Activated CD4-positive, alpha-beta T cell treated with anti-CD3 and anti-CD28 coated beads, Interleukin-2, Interleukin-4, amounts not matched to agents 100 ng/mL and 50 ng/mL, durations not matched to agents 16 hours and 8 hours (primary cell): ENCODE measurements at regions not wholly inside any gene's neighbourhood (a gene's known extent, or its start where the extent isn't known, plus 50 kb on each side); places are given as distances from the start of the nearest gene placed in this dataset.

Experiments used
- DNase-seq: peaks from one replicate; pipeline ENCODE4 v3.0.0-alpha.2; 2020; ENCODE audit warnings: low spot score

DNA sequence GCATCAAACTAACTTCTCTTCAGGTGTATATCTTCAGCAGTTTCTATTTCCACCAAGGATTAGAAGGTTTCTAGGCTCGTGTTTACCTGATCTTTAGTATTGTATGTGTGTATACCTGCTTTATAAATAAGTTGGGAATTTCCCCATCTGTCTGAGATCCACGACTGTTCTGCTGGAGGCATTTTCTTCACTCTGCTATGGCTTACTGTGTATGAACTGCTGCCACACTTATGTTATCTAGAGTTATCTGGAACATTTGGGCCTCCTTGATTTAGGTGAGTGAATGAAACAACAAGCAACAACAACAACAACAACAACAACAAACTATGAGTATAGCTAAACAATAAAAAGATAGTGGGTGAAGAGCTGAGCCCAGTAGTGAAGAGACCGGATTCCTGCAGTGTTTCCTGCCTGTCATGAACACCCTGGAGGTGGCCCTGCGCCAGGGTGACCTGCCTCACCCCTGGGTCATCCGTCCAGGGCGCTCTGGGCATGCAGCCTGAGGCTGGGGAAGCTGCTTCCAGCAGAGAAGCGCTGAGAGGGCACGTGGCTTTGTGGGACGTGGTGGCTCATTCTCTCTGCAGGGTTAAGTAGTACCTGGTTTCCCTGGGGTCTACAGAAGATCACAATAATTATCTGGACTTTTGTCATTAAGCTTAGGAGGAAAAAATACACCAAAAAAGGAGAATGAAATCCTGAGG is 56.1 kb upstream of the GATA6 start:
- no peak for DNase-seq

DNA sequence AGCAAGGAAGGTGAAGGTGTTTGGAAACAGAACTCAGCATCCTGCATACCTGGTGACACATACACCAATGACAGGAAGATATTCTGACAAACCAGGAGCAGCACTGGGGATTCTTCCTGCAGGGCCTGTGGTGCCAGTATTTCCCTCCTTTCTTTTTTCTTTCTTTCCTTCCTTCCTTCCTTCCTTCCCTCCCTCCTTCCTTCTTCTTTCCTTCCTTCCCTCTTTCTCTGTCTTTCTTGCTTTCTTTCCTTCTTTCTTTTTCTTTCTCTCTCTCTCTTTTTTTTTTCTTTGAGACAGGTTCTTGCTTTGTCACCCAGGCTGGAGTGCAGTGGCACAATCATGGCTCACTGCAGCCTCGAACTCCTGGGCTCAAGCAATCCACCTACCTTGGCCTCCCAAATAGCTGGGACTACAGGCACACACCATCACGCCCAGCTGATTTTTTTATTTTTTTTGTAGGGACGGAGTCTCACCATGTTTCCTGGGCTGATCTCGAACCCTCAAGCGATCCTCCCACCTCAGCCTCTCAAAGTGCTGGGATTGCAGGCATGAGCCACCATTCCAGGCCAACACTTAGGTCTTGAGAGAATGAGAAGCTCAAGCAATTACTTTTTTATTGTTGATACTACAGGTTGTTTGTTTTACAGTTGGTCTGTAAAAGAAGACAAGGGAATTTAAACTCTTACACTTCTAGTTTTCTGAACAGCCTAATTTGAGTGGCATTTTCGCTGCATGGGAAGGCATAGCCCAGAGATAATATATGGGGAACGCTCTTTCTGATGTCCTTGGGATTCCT is 54.7 kb upstream of the GATA6 start:
- DNase-seq = no peak

DNA sequence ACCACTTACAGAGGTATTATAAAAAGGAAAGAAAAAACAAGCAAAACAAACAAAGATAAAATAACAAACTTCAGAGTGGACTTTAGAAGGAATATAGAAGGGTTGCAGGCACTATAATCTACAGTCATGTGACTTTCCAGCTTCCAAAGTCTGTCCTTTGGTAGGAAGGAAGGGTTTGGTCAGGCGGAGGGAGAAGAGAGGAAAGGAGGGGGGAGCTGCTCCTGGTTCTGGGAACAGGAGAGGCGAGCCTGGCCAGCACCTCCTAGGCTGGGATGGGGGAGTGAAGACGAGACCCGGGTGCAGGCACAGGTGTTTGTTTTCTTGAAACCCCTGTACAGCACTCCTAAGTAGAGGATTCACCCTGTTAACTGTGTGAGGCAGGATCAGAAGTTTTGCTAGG is 53.8 kb upstream of the GATA6 start:
- DNase-seq = no peak
